H1 (cell line): ENCODE measurements at regions not wholly inside any gene's neighbourhood (a gene's known extent, or its start where the extent isn't known, plus 50 kb on each side); places are given as distances from the start of the nearest gene placed in this dataset.

Source experiments
- CTCF ChIA-PET: fragments of 300-600 bp; sonication (Branson Sonifier 250); formaldehyde crosslinking; loops from one replicate; lab custom pipeline; 2021; ENCODE audit not compliant: partially characterized antibody; lab: Charles Lee
- POLR2A ChIA-PET: fragments of 300-600 bp; sonication (Branson Sonifier 250); formaldehyde crosslinking; loops from one replicate; lab custom pipeline; 2021; ENCODE audit warnings: inconsistent platforms; ENCODE audit not compliant: partially characterized antibody; lab: Charles Lee
- DNase-seq, 2 experiments: peaks; one replicate each; pipeline versions ENCODE4 v3.0.0 to v3.0.0-alpha.2; 2010 to 2022; ENCODE audit warnings: low spot score in 2 of 2, low read depth in 1 of 2, mixed read lengths in 1 of 2
- FAIRE-seq: peaks from 2 replicates; lab custom pipeline; 2011; peaks lifted over from hg19 to GRCh38; lab: Jason Lieb, UNC
- H2AFZ ChIP-seq: 2 replicates; pipeline ENCODE4 v1.8.1; 2012; ENCODE audit warnings: low read length, inconsistent platforms
- H2AK5ac ChIP-seq: 2 replicates; pipeline ENCODE4 v1.6.1; 2013; ENCODE audit warnings: low read depth, low read length
- H2BK120ac ChIP-seq: replicated peaks from 2 replicates; pipeline ENCODE3; 2013; ENCODE audit warnings: low read depth, low read length, inconsistent platforms
- H2BK12ac ChIP-seq: 2 replicates; pipeline ENCODE4 v1.6.1; 2013; ENCODE audit warnings: low read depth, low read length
- H2BK15ac ChIP-seq: 2 replicates; pipeline ENCODE4 v1.6.1; 2013; ENCODE audit warnings: low read length
- H2BK20ac ChIP-seq: 2 replicates; pipeline ENCODE4 v1.6.1; 2013; ENCODE audit warnings: low read length
- H2BK5ac ChIP-seq: 2 replicates; pipeline ENCODE4 v1.6.1; 2013; ENCODE audit warnings: low read depth, low read length
- H3K14ac ChIP-seq: 2 replicates; pipeline ENCODE4 v1.6.1; 2013; ENCODE audit warnings: inconsistent platforms; ENCODE audit not compliant: insufficient read length
- H3K18ac ChIP-seq: 2 replicates; pipeline ENCODE4 v1.6.1; 2013; ENCODE audit warnings: low read length; ENCODE audit errors: extremely low read depth
- H3K23ac ChIP-seq: 2 replicates; pipeline ENCODE4 v1.6.1; 2013; ENCODE audit warnings: inconsistent platforms; ENCODE audit not compliant: insufficient read length
- H3K23me2 ChIP-seq: 2 replicates; pipeline ENCODE4 v1.6.1; 2013; ENCODE audit warnings: low read depth, low read length
- H3K27ac ChIP-seq: 2 replicates; pipeline ENCODE4 v1.6.1; 2011; ENCODE audit warnings: low read depth, low read length, inconsistent platforms
- H3K27me3 ChIP-seq, 4 experiments: replicated peaks in 1 of 4; 1 replicate in 1 of 4; 2 replicates in 3 of 4; pipeline versions ENCODE4 v1.6.1 to v1.8.1; 2011 to 2013; ENCODE audit warnings: low read length in 3 of 4, mild to moderate bottlenecking in 3 of 4, inconsistent platforms in 2 of 4, mixed read lengths in 2 of 4, moderate library complexity in 1 of 4; ENCODE audit not compliant: control insufficient read depth in 3 of 4, insufficient read depth in 3 of 4; ENCODE audit errors: extremely low read depth in 1 of 4
- H3K36me3 ChIP-seq, 4 experiments: 2 replicates each; pipeline versions ENCODE4 v1.6.1 to v1.8.1; 2011 to 2013; ENCODE audit warnings: mild to moderate bottlenecking in 4 of 4, low read length in 3 of 4, moderate library complexity in 2 of 4, control low read depth in 1 of 4, inconsistent platforms in 1 of 4; ENCODE audit not compliant: insufficient read depth in 4 of 4, control insufficient read depth in 2 of 4
- H3K4ac ChIP-seq: replicated peaks from 2 replicates; pipeline ENCODE3; 2013; ENCODE audit warnings: low read length, low read depth, mixed read lengths, inconsistent platforms; ENCODE audit not compliant: insufficient read length
- H3K4me1 ChIP-seq, 4 experiments: replicated peaks in 1 of 4; 1 replicate in 1 of 4; 2 replicates in 3 of 4; pipeline versions ENCODE4 v1.6.1 to v1.8.1; 2011 to 2013; ENCODE audit warnings: low read length in 3 of 4, inconsistent platforms in 2 of 4, mixed read lengths in 1 of 4; ENCODE audit not compliant: insufficient read depth in 4 of 4, control insufficient read depth in 3 of 4
- H3K4me2 ChIP-seq, 2 experiments: 2 replicates each; pipeline versions ENCODE4 v1.6.1 to v1.8.1; 2011 to 2013; ENCODE audit warnings: low read depth in 2 of 2, low read length in 2 of 2, control low read depth in 1 of 2, inconsistent platforms in 1 of 2, mild to moderate bottlenecking in 1 of 2; ENCODE audit not compliant: insufficient read depth in 1 of 2
- H3K4me3 ChIP-seq, 4 experiments: fragments of 200-600, 300-600 bp in 1 of 4; sonication (generic), shearing (Covaris generic), sonication (Bioruptor Twin) in 1 of 4; 2 replicates each; pipeline versions ENCODE4 v1.5.1 to v1.8.1; 2011 to 2016; ENCODE audit warnings: low read length in 4 of 4, low read depth in 3 of 4, control low read depth in 2 of 4, inconsistent platforms in 2 of 4, mild to moderate bottlenecking in 2 of 4, mixed read lengths in 1 of 4, moderate library complexity in 1 of 4; ENCODE audit not compliant: insufficient read depth in 2 of 4; ENCODE audit errors: extremely low read depth in 1 of 4
- H3K56ac ChIP-seq: replicated peaks from 2 replicates; pipeline ENCODE3; 2013; ENCODE audit warnings: low read depth, mild to moderate bottlenecking, mixed read lengths, low read length, inconsistent platforms; ENCODE audit not compliant: insufficient read length
- H3K79me1 ChIP-seq: 2 replicates; pipeline ENCODE4 v1.6.1; 2013; ENCODE audit warnings: low read depth, low read length, control low read depth
- H3K79me2 ChIP-seq, 2 experiments: 2 replicates each; pipeline versions ENCODE4 v1.6.1 to v1.8.1; 2012 to 2013; ENCODE audit warnings: low read length in 2 of 2, mild to moderate bottlenecking in 2 of 2, inconsistent platforms in 1 of 2; ENCODE audit not compliant: insufficient read depth in 2 of 2, control insufficient read depth in 1 of 2
- H3K9ac ChIP-seq, 4 experiments: replicated peaks in 1 of 4; 1 replicate in 1 of 4; 2 replicates in 3 of 4; pipeline versions ENCODE4 v1.6.1 to v1.8.1; 2011 to 2013; ENCODE audit warnings: low read depth in 3 of 4, low read length in 3 of 4, control low read depth in 2 of 4, mild to moderate bottlenecking in 2 of 4, moderate library complexity in 2 of 4, inconsistent platforms in 1 of 4; ENCODE audit errors: extremely low read depth in 1 of 4
- H3K9me3 ChIP-seq, 2 experiments: 2 replicates each; pipeline versions ENCODE4 v1.6.1 to v1.8.1; 2012 to 2013; ENCODE audit warnings: mild to moderate bottlenecking in 2 of 2, moderate library complexity in 2 of 2, control low read depth in 1 of 2, inconsistent platforms in 1 of 2, low read depth in 1 of 2, low read length in 1 of 2, mixed read lengths in 1 of 2; ENCODE audit not compliant: insufficient read depth in 2 of 2
- H4K20me1 ChIP-seq, 2 experiments: replicated peaks in 1 of 2; 2 replicates each; pipeline versions ENCODE3 to v1.8.1; 2011 to 2013; ENCODE audit warnings: inconsistent platforms in 2 of 2, low read length in 2 of 2, mild to moderate bottlenecking in 1 of 2; ENCODE audit not compliant: insufficient read depth in 2 of 2, control insufficient read depth in 1 of 2
- H4K5ac ChIP-seq: 2 replicates; pipeline ENCODE4 v1.6.1; 2013; ENCODE audit warnings: low read length, low read depth, mixed read lengths, inconsistent platforms; ENCODE audit not compliant: insufficient read length
- H4K8ac ChIP-seq: 2 replicates; pipeline ENCODE4 v1.8.0; 2013; ENCODE audit warnings: mild to moderate bottlenecking, moderate library complexity, low read length, inconsistent platforms; ENCODE audit not compliant: insufficient read depth; ENCODE audit errors: extremely low read depth
- H4K91ac ChIP-seq: replicated peaks from 2 replicates; pipeline ENCODE3; 2013; ENCODE audit warnings: low read length, mixed read lengths, inconsistent platforms; ENCODE audit not compliant: insufficient read length
- POU5F1 ChIP-seq: IDR thresholded peaks from 2 replicates; pipeline ENCODE4 v1.6.1; 2011; ENCODE audit warnings: low read depth, mild to moderate bottlenecking, low read length, moderate library complexity
- SP4 ChIP-seq: IDR thresholded peaks from 2 replicates; pipeline ENCODE4 v1.6.1; 2012; ENCODE audit warnings: low read length, inconsistent platforms
- WGBS, 2 experiments: shearing (Covaris generic) in 1 of 2; methylation state at CpG; one replicate each; pipeline versions ENCODE4 v1.1.6 to v1.1.7; 2013 to 2015; ENCODE audit warnings: low lambda C conversion rate in 2 of 2, mixed read lengths in 2 of 2, inconsistent platforms in 1 of 2, low coverage in 1 of 2, missing lambda C conversion rate in 1 of 2; ENCODE audit not compliant: insufficient replicate concordance in 2 of 2, insufficient coverage in 1 of 2, insufficient read length in 1 of 2; ENCODE audit errors: extremely low coverage in 1 of 2, missing lambda C conversion rate in 1 of 2; 5-methylcytosine and 5-hydroxymethylcytosine counted together

- Histone ChIP-seq H4K20me1 (no peaks in the 10 kb centered on the region), H2AFZ (no peak overlapping the region), H3K4me3 (no peak overlapping the region), H3K4ac (no peak overlapping the region), H2BK12ac (no peak overlapping the region), H3K18ac (no peak overlapping the region), H2BK15ac (no peak overlapping the region), H2BK20ac (no peak overlapping the region), H3K36me3 (no peaks in the 10 kb centered on the region), H4K91ac (no peak overlapping the region), H2AK5ac (no peak overlapping the region), H3K9ac (no peak overlapping the region), H3K9me3 (no peaks in the 10 kb centered on the region; a peak in 1 of 4 replicates), H2BK120ac (no peak overlapping the region), H2BK5ac (no peak overlapping the region), H3K23ac (no peak overlapping the region), H3K79me2 (no peaks in the 10 kb centered on the region), H4K8ac (no peak overlapping the region), H3K4me2 (no peak overlapping the region), H3K23me2 (peaks cover 2% of the 10 kb centered on the region; the same call in 1 of the 2 replicates), H3K27ac (no peak overlapping the region), H4K5ac (no peak overlapping the region), H3K79me1 (no peaks in the 10 kb centered on the region), H3K56ac (no peak overlapping the region), H3K4me1 (no peaks in the 10 kb centered on the region), H3K27me3 (peaks cover 8 to 29% (median 24%) of the 10 kb centered on the region in 4 experiments), H3K14ac (no peak overlapping the region)
- DNase-seq (no peak), FAIRE-seq (no peak)
- POLR2A ChIA-PET = no interaction called here
- WGBS, 2 experiments = 88% methylated on average over 3 of the region's 3 CpGs; no CpG with 5 or more reads in 1 of the 2 experiments
- TF ChIP-seq SP4 (no peak), POU5F1 (no peak)
- CTCF ChIA-PET = interaction anchor here (1.0 to 7.8 kb wide), 4 partner anchors 27 to 215 kb away, joined by 3 to 47 read pairs (median 16); no protein-coding TSS in a partner anchor
Observed at GRCh38 chr7:131905471-131905973, 349.1 kb upstream of the PODXL start.
